HepG2 (cell line): ENCODE measurements at regions not wholly inside any gene's neighbourhood (a gene's known extent, or its start where the extent isn't known, plus 50 kb on each side); places are given as distances from the start of the nearest gene placed in this dataset.

Experiments
- AGO1 ChIP-seq: fragments of 200-400 bp; formaldehyde crosslinking; IDR thresholded peaks from 2 replicates; pipeline ENCODE4 v1.6.1; 2017; ENCODE audit warnings: mild to moderate bottlenecking, low read depth, low read length, moderate library complexity; ENCODE audit not compliant: poor library complexity, severe bottlenecking
- CEBPG ChIP-seq: IDR thresholded peaks from 2 replicates; pipeline ENCODE4 v1.6.1; 2016
- GTF2F1 ChIP-seq: fragments of 150-350 bp; IDR thresholded peaks from 2 replicates; pipeline ENCODE4 v1.6.1; 2014; ENCODE audit warnings: low read length
- KDM6A ChIP-seq: IDR thresholded peaks from 2 replicates; pipeline ENCODE4 v1.6.1; 2016; ENCODE audit warnings: low read depth
- NCOA1 ChIP-seq: sonication (generic); formaldehyde crosslinking; IDR thresholded peaks from 2 replicates; pipeline ENCODE4 v1.9.0; 2021; ENCODE audit warnings: missing genetic modification reagents
- NCOA2 ChIP-seq: sonication (generic); formaldehyde crosslinking; IDR thresholded peaks from 2 replicates; pipeline ENCODE4 v1.8.0; 2022; ENCODE audit warnings: inconsistent platforms
- RBAK ChIP-seq: sonication (generic); formaldehyde crosslinking; IDR thresholded peaks from 2 replicates; pipeline ENCODE4 v1.5.1; 2020; ENCODE audit warnings: mild to moderate bottlenecking, missing genetic modification reagents
- RFX1 ChIP-seq: fragments of 450-650 bp; IDR thresholded peaks from 2 replicates; pipeline ENCODE4 v1.6.1; 2017
- SAP130 ChIP-seq: IDR thresholded peaks from 2 replicates; pipeline ENCODE4 v1.6.1; 2016; ENCODE audit warnings: low read depth
- SOX6 ChIP-seq, 2 experiments: fragments of 450-650 bp in 1 of 2; sonication (generic) in 1 of 2; formaldehyde crosslinking in 1 of 2; IDR thresholded peaks; 2 replicates each; pipeline versions ENCODE4 v1.4.0 to v1.6.1; 2017 to 2020; ENCODE audit warnings: antibody characterized with exemption in 1 of 2, mild to moderate bottlenecking in 1 of 2, missing genetic modification reagents in 1 of 2
- STAG1 ChIP-seq: sonication (generic); formaldehyde crosslinking; IDR thresholded peaks from 2 replicates; pipeline ENCODE4 v1.4.0; 2020; ENCODE audit warnings: missing genetic modification reagents
- ZBTB20 ChIP-seq: sonication (generic); formaldehyde crosslinking; IDR thresholded peaks from 2 replicates; pipeline ENCODE4 v1.8.1; 2023; ENCODE audit warnings: missing genetic modification reagents, low read depth, mild to moderate bottlenecking, borderline replicate concordance
- ZC3H13 ChIP-seq: sonication (generic); formaldehyde crosslinking; IDR thresholded peaks from 2 replicates; pipeline ENCODE4 v1.8.1; 2023; ENCODE audit warnings: mild to moderate bottlenecking, missing genetic modification reagents, moderate library complexity
- ZFP82 ChIP-seq: sonication (generic); formaldehyde crosslinking; IDR thresholded peaks from 2 replicates; pipeline ENCODE4 v1.5.1; 2020; ENCODE audit warnings: mild to moderate bottlenecking, missing genetic modification reagents, borderline replicate concordance
- ZNF296 ChIP-seq: sonication (generic); formaldehyde crosslinking; conservative IDR thresholded peaks from 2 replicates; pipeline ENCODE4 v1.5.0; 2020; ENCODE audit warnings: mild to moderate bottlenecking, missing genetic modification reagents
- ZNF34 ChIP-seq: sonication (generic); formaldehyde crosslinking; IDR thresholded peaks from 2 replicates; pipeline ENCODE4 v1.4.0; 2020; ENCODE audit warnings: mild to moderate bottlenecking, missing genetic modification reagents, borderline replicate concordance
- TF ChIP-seq, protein P1 (sequence below): IDR thresholded peaks from 2 replicates; pipeline ENCODE4 v1.6.1; 2016; ENCODE audit warnings: mild to moderate bottlenecking
- TF ChIP-seq, protein P2 (sequence below): IDR thresholded peaks from 2 replicates; pipeline ENCODE4 v1.6.1; 2016; ENCODE audit warnings: missing biosample characterization, missing genetic modification reagents, low read depth
- TF ChIP-seq, protein P3 (sequence below): IDR thresholded peaks from 2 replicates; pipeline ENCODE4 v1.4.0; 2020; ENCODE audit warnings: mild to moderate bottlenecking, missing genetic modification reagents
- TF ChIP-seq, protein P4 (sequence below): sonication (generic); formaldehyde crosslinking; conservative IDR thresholded peaks from 2 replicates; pipeline ENCODE4 v1.4.0; 2020; ENCODE audit warnings: missing genetic modification reagents

DNA sequence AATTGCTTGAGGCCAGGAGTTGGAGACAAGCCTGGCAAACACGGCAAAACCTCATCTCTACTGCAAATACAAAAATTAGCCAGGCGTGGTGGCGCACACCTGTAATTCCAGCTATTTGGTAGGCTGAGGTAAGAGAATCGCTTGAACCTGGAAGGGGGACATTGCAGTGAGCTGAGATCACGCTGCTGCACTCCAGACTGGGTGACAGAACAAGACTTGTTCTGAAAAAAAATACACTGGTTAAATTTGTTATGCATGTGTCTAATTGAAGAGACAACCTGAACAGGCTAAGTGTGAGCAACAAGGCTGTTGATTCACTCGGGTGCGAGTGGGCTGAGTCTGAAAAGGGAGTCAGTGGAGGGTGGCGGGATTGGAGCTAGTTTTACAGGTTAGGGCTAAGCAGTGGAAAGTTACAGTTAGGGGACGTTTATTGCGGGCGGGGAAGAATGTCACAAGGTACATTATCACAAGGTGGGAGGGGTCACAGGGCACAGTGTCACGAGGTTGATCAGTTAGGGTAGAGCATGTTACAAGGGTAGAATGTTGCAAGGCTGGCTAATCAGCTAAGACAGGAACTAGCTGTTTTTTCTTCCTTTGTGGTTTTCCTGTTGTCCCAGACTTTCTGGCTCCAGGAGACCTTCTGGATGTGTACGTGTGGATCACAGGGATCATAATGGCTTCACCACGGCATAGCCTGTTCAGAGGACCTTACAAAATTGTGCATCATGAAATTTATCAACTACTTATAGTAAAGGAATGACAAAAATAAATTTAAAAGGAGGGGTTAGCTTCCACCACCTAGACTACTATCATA, 115.8 kb downstream of the NAA11 start (continued):
- TF ChIP-seq NCOA1 (CRISPR knock-in tag) (no peak), GTF2F1 (no peak), NCOA2 (CRISPR knock-in tag) (peak; percentile 31; the same call in 1 of the 2 replicates), CEBPG (peak; percentile 41; the same call in 1 of the 2 replicates), ZNF34 (CRISPR knock-in tag) (no peak), STAG1 (CRISPR knock-in tag) (no peak), ZFP82 (no peak), ZBTB20 (CRISPR knock-in tag) (no peak), ZC3H13 (CRISPR knock-in tag) (no peak), AGO1 (no peak), SOX6 (IDR thresholded peaks at IDR 0.05) (no peak), SOX6 (CRISPR knock-in tag; IDR thresholded peaks at IDR 0.05) (peak; percentile 25; the same call in 1 of the 2 replicates), RFX1 (no peak), ZNF296 (CRISPR knock-in tag) (no peak), RBAK (CRISPR knock-in tag) (no peak), SAP130 (peak; percentile 27; the same call in 1 of the 2 replicates), KDM6A (CRISPR knock-in tag) (no peak)
- TF ChIP-seq, protein P1, sequence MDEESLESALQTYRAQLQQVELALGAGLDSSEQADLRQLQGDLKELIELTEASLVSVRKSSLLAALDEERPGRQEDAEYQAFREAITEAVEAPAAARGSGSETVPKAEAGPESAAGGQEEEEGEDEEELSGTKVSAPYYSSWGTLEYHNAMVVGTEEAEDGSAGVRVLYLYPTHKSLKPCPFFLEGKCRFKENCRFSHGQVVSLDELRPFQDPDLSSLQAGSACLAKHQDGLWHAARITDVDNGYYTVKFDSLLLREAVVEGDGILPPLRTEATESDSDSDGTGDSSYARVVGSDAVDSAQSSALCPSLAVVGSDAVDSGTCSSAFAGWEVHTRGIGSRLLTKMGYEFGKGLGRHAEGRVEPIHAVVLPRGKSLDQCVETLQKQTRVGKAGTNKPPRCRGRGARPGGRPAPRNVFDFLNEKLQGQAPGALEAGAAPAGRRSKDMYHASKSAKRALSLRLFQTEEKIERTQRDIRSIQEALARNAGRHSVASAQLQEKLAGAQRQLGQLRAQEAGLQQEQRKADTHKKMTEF = 0 out of 2 replicates have a peak, but pooled peaks have one; percentile 26
- TF ChIP-seq, protein P2, sequence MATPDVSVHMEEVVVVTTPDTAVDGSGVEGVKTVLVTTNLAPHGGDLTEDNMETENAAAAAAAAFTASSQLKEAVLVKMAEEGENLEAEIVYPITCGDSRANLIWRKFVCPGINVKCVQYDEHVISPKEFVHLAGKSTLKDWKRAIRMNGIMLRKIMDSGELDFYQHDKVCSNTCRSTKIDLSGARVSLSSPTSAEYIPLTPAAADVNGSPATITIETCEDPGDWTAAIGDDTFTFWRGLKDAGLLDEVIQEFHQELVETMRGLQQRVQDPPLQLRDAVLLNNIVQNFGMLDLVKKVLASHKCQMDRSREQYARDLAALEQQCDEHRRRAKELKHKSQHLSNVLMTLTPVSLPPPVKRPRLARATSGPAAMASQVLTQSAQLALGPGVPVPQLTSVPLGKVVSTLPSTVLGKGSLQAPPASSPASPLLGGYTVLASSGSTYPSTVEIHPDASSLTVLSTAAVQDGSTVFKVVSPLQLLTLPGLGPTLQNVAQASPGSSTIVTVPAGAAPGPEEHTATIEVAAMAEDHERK (CRISPR knock-in tag) = no peak
- TF ChIP-seq, protein P3, sequence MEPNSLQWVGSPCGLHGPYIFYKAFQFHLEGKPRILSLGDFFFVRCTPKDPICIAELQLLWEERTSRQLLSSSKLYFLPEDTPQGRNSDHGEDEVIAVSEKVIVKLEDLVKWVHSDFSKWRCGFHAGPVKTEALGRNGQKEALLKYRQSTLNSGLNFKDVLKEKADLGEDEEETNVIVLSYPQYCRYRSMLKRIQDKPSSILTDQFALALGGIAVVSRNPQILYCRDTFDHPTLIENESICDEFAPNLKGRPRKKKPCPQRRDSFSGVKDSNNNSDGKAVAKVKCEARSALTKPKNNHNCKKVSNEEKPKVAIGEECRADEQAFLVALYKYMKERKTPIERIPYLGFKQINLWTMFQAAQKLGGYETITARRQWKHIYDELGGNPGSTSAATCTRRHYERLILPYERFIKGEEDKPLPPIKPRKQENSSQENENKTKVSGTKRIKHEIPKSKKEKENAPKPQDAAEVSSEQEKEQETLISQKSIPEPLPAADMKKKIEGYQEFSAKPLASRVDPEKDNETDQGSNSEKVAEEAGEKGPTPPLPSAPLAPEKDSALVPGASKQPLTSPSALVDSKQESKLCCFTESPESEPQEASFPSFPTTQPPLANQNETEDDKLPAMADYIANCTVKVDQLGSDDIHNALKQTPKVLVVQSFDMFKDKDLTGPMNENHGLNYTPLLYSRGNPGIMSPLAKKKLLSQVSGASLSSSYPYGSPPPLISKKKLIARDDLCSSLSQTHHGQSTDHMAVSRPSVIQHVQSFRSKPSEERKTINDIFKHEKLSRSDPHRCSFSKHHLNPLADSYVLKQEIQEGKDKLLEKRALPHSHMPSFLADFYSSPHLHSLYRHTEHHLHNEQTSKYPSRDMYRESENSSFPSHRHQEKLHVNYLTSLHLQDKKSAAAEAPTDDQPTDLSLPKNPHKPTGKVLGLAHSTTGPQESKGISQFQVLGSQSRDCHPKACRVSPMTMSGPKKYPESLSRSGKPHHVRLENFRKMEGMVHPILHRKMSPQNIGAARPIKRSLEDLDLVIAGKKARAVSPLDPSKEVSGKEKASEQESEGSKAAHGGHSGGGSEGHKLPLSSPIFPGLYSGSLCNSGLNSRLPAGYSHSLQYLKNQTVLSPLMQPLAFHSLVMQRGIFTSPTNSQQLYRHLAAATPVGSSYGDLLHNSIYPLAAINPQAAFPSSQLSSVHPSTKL = 0 out of 2 replicates have a peak, but pooled peaks have one; percentile 18
- TF ChIP-seq, protein P4, sequence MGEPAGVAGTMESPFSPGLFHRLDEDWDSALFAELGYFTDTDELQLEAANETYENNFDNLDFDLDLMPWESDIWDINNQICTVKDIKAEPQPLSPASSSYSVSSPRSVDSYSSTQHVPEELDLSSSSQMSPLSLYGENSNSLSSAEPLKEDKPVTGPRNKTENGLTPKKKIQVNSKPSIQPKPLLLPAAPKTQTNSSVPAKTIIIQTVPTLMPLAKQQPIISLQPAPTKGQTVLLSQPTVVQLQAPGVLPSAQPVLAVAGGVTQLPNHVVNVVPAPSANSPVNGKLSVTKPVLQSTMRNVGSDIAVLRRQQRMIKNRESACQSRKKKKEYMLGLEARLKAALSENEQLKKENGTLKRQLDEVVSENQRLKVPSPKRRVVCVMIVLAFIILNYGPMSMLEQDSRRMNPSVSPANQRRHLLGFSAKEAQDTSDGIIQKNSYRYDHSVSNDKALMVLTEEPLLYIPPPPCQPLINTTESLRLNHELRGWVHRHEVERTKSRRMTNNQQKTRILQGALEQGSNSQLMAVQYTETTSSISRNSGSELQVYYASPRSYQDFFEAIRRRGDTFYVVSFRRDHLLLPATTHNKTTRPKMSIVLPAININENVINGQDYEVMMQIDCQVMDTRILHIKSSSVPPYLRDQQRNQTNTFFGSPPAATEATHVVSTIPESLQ = no peak
